Activated naive CD4-positive, alpha-beta T cell treated with Interleukin-2 at 50 U/mL for 16 hours (primary cell): ENCODE measurements at regions not wholly inside any gene's neighbourhood (a gene's known extent, or its start where the extent isn't known, plus 50 kb on each side); places are given as distances from the start of the nearest gene placed in this dataset.
"Not testable (repeated sequence)": the region's sequence is repeated elsewhere in the genome, so short reads cannot be mapped to it uniquely, and the experiment has no call there.

Experiments used
- DNase-seq: peaks from one replicate; pipeline ENCODE4 v3.0.0-alpha.2; 2020

- no peak for DNase-seq
Measured at GRCh38 chr14:51351997-51352396, 112.0 kb downstream of the TMX1 start.

GRCh38 chr14:51353901-51354300, 113.9 kb downstream of the TMX1 start:
- no peak for DNase-seq

GRCh38 chr14:51354846-51355245, 114.8 kb downstream of the TMX1 start:
- DNase-seq: no peak

GRCh38 chr14:51356381-51356780, 116.3 kb downstream of the TMX1 start:
- no peak for DNase-seq

- no peak for DNase-seq
Measured at GRCh38 chr14:51357250-51357649, 117.2 kb downstream of the TMX1 start.

- no peak for DNase-seq
Measured at GRCh38 chr14:51360592-51360991, 120.5 kb downstream of the TMX1 start.

- DNase-seq: no peak
Measured at GRCh38 chr14:51365241-51365965, 125.4 kb downstream of the TMX1 start.

GRCh38 chr14:51366460-51366859, 126.4 kb downstream of the TMX1 start:
- DNase-seq: not testable (repeated sequence)

GRCh38 chr14:51366866-51367599, 127.0 kb downstream of the TMX1 start:
- not testable (repeated sequence) for DNase-seq

- no peak for DNase-seq
Measured at GRCh38 chr14:51367600-51367931, 127.5 kb downstream of the TMX1 start.

- no peak for DNase-seq
Measured at GRCh38 chr14:51368721-51369163, 128.7 kb downstream of the TMX1 start.

- peak; percentile 3 for DNase-seq
Measured at GRCh38 chr14:51369814-51370213, 129.8 kb downstream of the TMX1 start.

- DNase-seq: no peak
Measured at GRCh38 chr14:51370758-51371386, 130.8 kb downstream of the TMX1 start.

- not testable (repeated sequence) for DNase-seq
Measured at GRCh38 chr14:51377186-51377585, 137.1 kb downstream of the TMX1 start.

- no peak for DNase-seq
Measured at GRCh38 chr14:51382506-51382905, 142.5 kb downstream of the TMX1 start.

GRCh38 chr14:51386411-51386810, 146.4 kb downstream of the TMX1 start:
- DNase-seq: no peak

- DNase-seq: no peak
Measured at GRCh38 chr14:51386983-51387735, 147.1 kb downstream of the TMX1 start.

GRCh38 chr14:51392416-51392815, 152.4 kb downstream of the TMX1 start:
- DNase-seq: no peak

GRCh38 chr14:51394384-51394783, 154.3 kb downstream of the TMX1 start:
- no peak for DNase-seq

- no peak for DNase-seq
Measured at GRCh38 chr14:51394804-51395203, 154.8 kb downstream of the TMX1 start.

GRCh38 chr14:51395361-51395849, 155.4 kb downstream of the TMX1 start:
- DNase-seq: no peak

- no peak for DNase-seq
Measured at GRCh38 chr14:51396222-51396815, 156.3 kb downstream of the TMX1 start.

- no peak for DNase-seq
Measured at GRCh38 chr14:51398898-51399297, 158.9 kb downstream of the TMX1 start.
